SIG-M5 (cell line): ENCODE measurements at regions not wholly inside any gene's neighbourhood (a gene's known extent, or its start where the extent isn't known, plus 50 kb on each side); places are given as distances from the start of the nearest gene placed in this dataset.
A peak's percentile ranks its signal among the peaks of the same experiment; 100 is the strongest.
"Not testable (repeated sequence)": the region's sequence is repeated elsewhere in the genome, so short reads cannot be mapped to it uniquely, and the experiment has no call there.

Experiments
- DNase-seq: peaks from one replicate; lab custom pipeline; 2025; lab: John Stamatoyannopoulos, UW

GRCh38 chr1:192862271-192862670, 53.4 kb downstream of the RGS2 start:
- DNase-seq = no peak

GRCh38 chr1:192866241-192866868, 57.5 kb downstream of the RGS2 start:
- DNase-seq = peak; percentile 31

DNA sequence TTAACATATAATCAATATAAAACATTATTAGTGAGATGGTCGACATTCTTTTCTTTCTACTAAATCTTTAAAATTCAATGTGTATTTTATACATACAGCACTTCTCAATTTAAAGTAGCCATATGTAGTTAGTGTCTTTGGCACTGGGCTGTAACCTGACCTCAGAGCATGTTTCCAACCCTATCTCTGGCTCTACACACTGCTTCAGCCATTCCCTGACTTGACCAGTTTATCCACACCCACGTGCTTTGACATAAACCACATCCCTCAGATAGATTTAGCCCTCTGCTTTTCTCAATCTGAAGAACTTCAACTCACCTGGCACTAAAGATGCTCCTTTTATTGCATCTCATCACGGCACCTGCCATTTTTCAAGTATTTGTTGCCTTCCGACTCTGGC, 58.3 kb downstream of the RGS2 start:
- no peak for DNase-seq

- DNase-seq = no peak
Measured at GRCh38 chr1:192869308-192869940, 60.6 kb downstream of the RGS2 start.

DNA sequence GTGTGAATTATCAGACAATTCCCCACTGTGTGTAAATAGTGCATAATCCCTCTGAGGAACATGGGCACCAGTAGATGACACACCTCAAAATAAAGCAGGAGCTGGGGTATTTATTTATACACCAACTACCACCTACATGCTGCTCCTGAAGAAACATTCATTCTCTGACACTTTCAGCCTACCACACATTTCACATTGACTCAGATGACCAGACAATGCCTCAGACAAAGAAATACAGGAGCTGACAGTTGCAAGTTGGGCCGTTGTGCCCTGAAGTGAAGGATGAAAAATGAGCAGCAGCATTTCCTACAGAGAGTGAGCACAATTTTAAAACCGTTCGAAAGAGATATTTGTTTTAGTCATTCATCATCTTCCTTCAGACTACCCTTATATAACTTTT, 63.2 kb downstream of the RGS2 start:
- DNase-seq = no peak

DNA sequence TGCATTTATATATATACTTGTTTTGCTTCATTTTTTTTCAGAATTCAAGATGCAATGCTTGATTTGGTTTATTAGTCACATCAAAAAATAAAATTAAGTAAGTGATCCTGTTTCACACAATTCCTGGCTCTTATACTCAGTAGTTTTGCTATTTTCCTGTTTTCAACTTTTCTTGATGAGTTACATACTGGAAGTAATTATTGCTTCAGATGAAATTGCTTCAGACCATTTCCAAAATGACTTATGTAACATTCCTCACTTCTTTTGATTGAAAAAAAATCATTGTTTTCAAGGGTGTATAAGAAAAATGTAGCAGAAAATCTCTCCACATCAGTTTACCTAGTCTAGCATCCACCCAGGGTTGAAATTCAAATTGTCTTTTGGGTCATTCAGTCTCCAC, 65.0 kb downstream of the RGS2 start:
- no peak for DNase-seq

GRCh38 chr1:192876633-192877032, 67.8 kb downstream of the RGS2 start:
- no peak for DNase-seq

- DNase-seq = no peak
Measured at GRCh38 chr1:192877283-192877886, 68.5 kb downstream of the RGS2 start.

DNA sequence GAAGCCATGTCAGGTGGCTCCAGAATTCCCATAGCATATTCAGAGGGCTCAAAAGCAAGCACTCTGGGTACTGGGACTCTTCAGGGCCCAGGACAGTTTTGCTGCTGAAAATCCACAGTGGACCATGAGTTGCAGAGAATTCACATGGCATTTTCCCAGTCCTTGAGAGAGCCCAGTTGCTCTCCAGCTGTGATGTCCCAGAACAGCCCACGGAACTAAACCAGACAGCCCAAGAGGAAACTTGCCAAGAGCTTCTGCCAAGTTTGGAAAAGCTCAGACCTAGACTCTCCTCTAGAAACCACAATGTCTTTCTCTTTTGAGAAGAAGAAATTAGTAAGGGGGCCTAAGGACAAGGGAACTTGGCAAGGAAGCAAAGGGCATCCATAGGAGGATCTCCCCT, 69.4 kb downstream of the RGS2 start:
- DNase-seq = no peak

- DNase-seq = no peak
Measured at GRCh38 chr1:192879406-192879805, 70.6 kb downstream of the RGS2 start.

DNA sequence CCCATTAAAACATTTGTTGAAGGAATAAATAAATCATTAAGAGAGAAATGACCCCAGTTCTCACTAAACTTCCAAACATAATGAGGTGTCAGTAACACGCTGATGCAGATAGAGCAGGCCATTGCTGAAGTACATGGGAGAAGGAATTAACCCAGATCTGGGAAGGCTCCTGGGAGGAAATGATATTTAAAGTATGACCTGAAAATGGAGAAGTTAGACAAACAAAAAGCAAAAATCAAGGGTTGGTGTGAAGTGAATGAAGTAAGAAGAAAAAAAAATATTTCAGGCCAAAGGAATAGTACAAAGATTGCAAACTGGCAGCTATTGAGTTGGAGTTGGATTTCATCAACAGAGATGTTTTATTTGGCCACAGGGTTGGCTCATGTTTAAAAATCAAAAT, 71.4 kb downstream of the RGS2 start:
- DNase-seq = no peak

DNA sequence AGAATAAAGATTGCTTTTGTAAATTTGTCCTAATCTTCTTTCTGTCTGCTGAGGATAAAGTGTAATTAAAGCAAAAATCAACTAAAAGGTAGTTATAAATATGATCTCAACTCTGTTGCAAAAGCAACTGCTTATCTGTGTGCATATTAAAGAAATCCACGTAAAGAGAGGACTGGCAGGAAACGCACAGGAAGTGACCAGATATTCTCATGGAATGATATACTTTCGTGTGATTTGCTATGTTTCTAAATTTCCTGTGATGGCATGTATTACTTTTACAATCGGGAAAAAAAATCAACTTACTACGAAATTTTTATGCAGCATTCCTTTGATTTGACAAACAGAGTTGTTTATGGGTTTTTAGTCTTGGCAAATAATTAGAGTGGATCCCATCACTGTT, 75.4 kb downstream of the RGS2 start:
- no peak for DNase-seq

DNA sequence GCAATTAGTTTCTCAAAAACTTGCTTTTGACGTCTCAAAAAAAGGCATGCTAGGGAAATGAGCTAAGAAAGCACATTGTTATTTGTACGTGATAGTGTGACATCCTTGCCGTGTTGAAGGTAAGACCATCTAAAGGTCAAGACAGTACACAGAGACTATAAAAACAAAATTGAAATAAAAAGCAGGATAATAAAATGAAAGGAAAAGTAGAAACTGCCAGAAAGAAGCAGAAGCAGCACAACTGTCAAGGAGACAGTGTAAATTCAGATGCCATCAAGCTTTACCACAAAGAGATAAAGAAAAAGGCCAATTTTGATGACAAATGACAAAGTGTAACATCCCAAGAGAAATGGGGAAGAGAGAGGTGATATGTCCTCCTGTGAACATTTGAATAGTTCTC, 76.5 kb downstream of the RGS2 start:
- not testable (repeated sequence) for DNase-seq

- DNase-seq = no peak
Measured at GRCh38 chr1:192887426-192887825, 78.6 kb downstream of the RGS2 start.

DNA sequence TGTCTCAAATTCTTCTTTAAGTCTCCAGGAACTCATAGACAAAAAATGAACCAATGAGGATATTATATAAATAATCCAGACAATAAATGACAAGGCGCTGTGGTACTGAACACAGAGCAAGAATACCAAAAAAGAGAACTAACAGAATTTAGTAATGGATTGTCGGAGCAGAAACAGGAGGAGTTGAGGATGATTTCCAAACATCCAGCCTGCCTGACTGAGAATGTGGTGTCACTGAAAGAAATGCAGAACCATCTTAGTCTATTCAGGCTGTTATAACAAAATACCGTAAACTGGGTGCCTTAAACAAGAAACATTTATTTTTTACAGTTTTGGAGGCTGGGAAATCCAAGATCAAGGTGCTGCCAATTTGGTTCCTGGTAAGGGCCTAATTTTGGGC, 79.7 kb downstream of the RGS2 start:
- no peak for DNase-seq

- no peak for DNase-seq
Measured at GRCh38 chr1:192889082-192889481, 80.2 kb downstream of the RGS2 start.

GRCh38 chr1:192890134-192890533, 81.3 kb downstream of the RGS2 start:
- DNase-seq = no peak

GRCh38 chr1:192892934-192893333, 84.1 kb downstream of the RGS2 start:
- DNase-seq = no peak

DNA sequence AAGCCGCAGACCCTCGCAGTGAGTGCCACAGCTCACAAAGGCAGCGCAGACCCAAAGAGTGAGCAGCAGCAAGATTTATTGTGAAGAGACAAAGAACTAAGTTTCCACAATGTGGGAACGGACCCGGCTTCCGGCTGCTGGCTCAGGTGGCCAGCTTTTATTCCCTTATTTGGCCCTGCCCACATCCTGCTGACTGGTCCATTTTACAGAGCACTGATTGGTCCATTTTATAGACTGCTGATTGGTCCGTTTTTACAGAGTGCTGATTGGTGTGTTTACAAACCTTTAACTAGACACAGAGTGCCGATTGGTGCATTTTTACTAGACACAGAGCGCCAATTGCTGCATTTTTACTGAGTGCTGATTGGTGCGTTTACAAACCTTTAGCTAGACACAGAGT, 86.6 kb downstream of the RGS2 start:
- not testable (repeated sequence) for DNase-seq

DNA sequence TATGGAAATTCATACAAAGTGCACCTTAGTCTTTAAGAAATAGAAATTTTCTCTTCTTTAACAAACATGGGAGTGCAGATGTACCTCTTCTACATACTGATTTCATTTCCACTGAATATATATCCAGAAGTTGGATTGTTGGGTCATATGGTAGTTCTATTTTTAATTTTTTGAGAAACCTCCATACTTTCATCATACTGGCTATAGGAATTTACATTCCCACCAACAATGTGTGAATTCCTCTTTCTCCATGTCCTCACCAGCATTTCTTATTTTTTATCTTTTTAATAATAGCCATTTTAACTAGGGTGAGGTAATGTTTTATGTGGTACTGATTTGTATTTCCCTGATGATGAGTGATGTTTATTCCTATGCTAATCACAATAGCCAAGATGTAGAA, 87.5 kb downstream of the RGS2 start:
- no peak for DNase-seq

DNA sequence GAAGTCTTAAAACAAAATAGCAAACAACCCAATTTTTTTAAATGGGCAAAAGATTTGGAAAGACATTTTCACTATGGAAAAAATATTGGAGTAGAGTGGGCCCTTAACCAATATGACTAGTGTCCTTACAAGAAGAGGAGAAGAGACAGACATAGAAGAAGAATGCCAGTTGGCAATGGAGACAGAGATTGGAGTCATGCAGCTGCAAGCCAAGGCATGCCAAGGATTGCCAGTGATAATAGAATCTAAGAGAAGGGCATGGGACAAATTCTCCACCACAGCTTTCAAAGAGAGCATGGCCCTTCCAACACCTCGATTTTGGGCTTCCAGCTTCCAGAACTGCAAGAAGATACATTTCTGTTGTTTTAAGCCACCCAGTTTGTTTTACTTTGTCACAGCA, 92.7 kb downstream of the RGS2 start:
- no peak for DNase-seq

GRCh38 chr1:192903142-192903541, 94.3 kb downstream of the RGS2 start:
- no peak for DNase-seq

DNA sequence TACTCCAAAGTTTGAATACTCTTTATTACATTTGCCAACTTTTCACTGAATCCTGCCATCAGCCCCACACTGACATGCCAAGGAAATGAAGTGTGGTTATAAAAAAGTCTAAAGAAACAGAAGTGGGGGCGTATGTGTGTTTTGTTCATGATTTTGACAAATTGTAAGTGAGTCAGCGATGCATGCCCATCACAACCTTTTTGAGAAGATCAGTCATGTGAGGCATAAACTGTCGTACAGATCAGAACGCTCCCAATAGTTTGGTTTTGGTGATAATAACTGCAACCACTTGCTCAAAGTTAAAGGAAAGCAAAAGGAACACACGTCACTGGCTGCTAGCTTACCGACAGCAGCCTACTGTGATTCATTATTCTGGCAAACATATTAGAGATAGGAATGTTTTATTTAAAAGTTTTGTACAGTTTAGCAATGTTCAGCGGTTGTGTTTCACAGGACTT, 95.6 kb downstream of the RGS2 start:
- DNase-seq = no peak

GRCh38 chr1:192905049-192905448, 96.2 kb downstream of the RGS2 start:
- no peak for DNase-seq
